ENCODE measurements at regions not wholly inside any gene's neighbourhood (a gene's known extent, or its start where the extent isn't known, plus 50 kb on each side); places are given as distances from the start of the nearest gene placed in this dataset.
"Not testable (repeated sequence)": the region's sequence is repeated elsewhere in the genome, so short reads cannot be mapped to it uniquely, and the experiment has no call there.

GRCh38 chr2:52608030-52608429 is 1159.6 kb upstream of the CHAC2 start:
- WGBS (ENCODE audit: extremely low coverage, insufficient coverage, insufficient read length) = no CpG with 5 or more reads among the region's 2 CpGs
- no peak overlapping the region for H4K91ac ChIP-seq (ENCODE audit: low read depth, low read length)
- H3K4me2 ChIP-seq (ENCODE audit: low read length) = no peak overlapping the region

GRCh38 chr2:52597346-52597745 is 1170.3 kb upstream of the CHAC2 start:
- Histone ChIP-seq H3K4me3 (ENCODE audit: low read depth, low read length) (no peak overlapping the region), H2BK120ac (ENCODE audit: insufficient read depth, low read length, poor library complexity) (no peak overlapping the region), H2BK12ac (ENCODE audit: low read length) (no peak overlapping the region), H3K14ac (ENCODE audit: low read length) (no peak overlapping the region), H3K4me2 (ENCODE audit: low read length) (no peak overlapping the region), H3K18ac (ENCODE audit: low read length) (no peak overlapping the region), H4K8ac (ENCODE audit: low read depth, low read length) (no peak overlapping the region), H3K27ac (ENCODE audit: low read depth, low read length) (no peak overlapping the region), H3K27me3 (ENCODE audit: insufficient read depth, low read length) (no peaks in the 10 kb centered on the region), H3K4me1 (ENCODE audit: control insufficient read depth in 1 of 2, insufficient read depth in 2 of 2, low read length in 2 of 2) (no peaks in the 10 kb centered on the region), H3K9me3 (ENCODE audit: insufficient read depth, low read depth, low read length) (no peaks in the 10 kb centered on the region), H3K9ac (ENCODE audit: low read length) (no peak overlapping the region), H2AK5ac (ENCODE audit: low read length) (no peak overlapping the region), H3K4ac (ENCODE audit: low read depth, low read length) (no peak overlapping the region), H3K79me1 (ENCODE audit: low read length) (no peaks in the 10 kb centered on the region), H2AFZ (ENCODE audit: insufficient read depth, low read length, poor library complexity) (no peak overlapping the region), H3K36me3 (ENCODE audit: control insufficient read depth in 1 of 2, insufficient read depth in 2 of 2, low read length in 2 of 2) (no peaks in the 10 kb centered on the region), H3K79me2 (ENCODE audit: control insufficient read depth, insufficient read depth, low read length, poor library complexity) (no peaks in the 10 kb centered on the region), H4K12ac (ENCODE audit: low read depth, low read length) (no peak overlapping the region), H2BK5ac (ENCODE audit: low read depth, low read length, poor library complexity) (no peak overlapping the region), H3K23ac (ENCODE audit: low read length) (no peak overlapping the region), H4K91ac (ENCODE audit: low read depth, low read length) (no peak overlapping the region)
- DNase-seq = no peak

More at GRCh38 chr2:52608030-52608429, 1159.6 kb upstream of the CHAC2 start:
- Histone ChIP-seq H3K27me3 (ENCODE audit: insufficient read depth, low read length) (no peaks in the 10 kb centered on the region), H3K36me3 (ENCODE audit: control insufficient read depth in 1 of 2, insufficient read depth in 2 of 2, low read length in 2 of 2) (no peaks in the 10 kb centered on the region), H2AFZ (ENCODE audit: insufficient read depth, low read length, poor library complexity) (no peak overlapping the region), H3K27ac (ENCODE audit: low read depth, low read length) (no peak overlapping the region), H4K12ac (ENCODE audit: low read depth, low read length) (no peak overlapping the region), H2BK12ac (ENCODE audit: low read length) (no peak overlapping the region), H3K4me3 (ENCODE audit: low read depth, low read length) (no peak overlapping the region), H3K4ac (ENCODE audit: low read depth, low read length) (no peak overlapping the region), H3K23ac (ENCODE audit: low read length) (no peak overlapping the region), H2BK5ac (ENCODE audit: low read depth, low read length, poor library complexity) (no peak overlapping the region), H3K14ac (ENCODE audit: low read length) (no peak overlapping the region), H2BK120ac (ENCODE audit: insufficient read depth, low read length, poor library complexity) (no peak overlapping the region), H2AK5ac (ENCODE audit: low read length) (no peak overlapping the region), H3K18ac (ENCODE audit: low read length) (no peak overlapping the region), H3K9ac (ENCODE audit: low read length) (no peak overlapping the region), H3K79me1 (ENCODE audit: low read length) (no peaks in the 10 kb centered on the region), H3K4me1 (ENCODE audit: control insufficient read depth in 1 of 2, insufficient read depth in 2 of 2, low read length in 2 of 2) (no peaks in the 10 kb centered on the region), H3K79me2 (ENCODE audit: control insufficient read depth, insufficient read depth, low read length, poor library complexity) (no peaks in the 10 kb centered on the region), H3K9me3 (ENCODE audit: insufficient read depth, low read depth, low read length) (no peaks in the 10 kb centered on the region), H4K8ac (ENCODE audit: low read depth, low read length) (no peak overlapping the region)
- no peak for DNase-seq

DNA sequence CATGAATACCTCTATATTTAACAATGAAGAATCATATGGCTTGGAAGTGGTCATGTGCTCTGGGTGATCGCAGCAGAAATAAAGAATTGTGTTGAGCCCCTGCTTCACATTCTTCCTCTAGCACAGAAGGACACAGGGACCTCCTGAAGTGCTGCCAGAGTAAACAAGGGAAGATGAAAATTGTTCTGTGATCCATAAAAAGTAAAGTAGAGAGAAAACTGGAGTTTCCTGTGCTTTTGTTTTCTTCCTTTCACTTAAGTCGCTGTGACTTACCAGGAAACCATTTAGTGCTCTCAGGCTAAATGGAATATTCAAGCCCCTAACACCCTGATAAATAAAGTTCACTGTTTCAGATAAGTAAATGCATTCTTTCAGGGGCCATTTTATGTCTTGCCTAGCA is 1173.6 kb upstream of the CHAC2 start:
- Histone ChIP-seq H3K27me3 (ENCODE audit: insufficient read depth, low read length) (no peaks in the 10 kb centered on the region), H4K12ac (ENCODE audit: low read depth, low read length) (no peak overlapping the region), H4K91ac (ENCODE audit: low read depth, low read length) (no peak overlapping the region), H2AK5ac (ENCODE audit: low read length) (no peak overlapping the region), H3K27ac (ENCODE audit: low read depth, low read length) (peak overlapping the region; percentile 25), H3K18ac (ENCODE audit: low read length) (no peak overlapping the region), H3K4ac (ENCODE audit: low read depth, low read length) (no peak overlapping the region), H3K4me2 (ENCODE audit: low read length) (no peak overlapping the region), H2BK120ac (ENCODE audit: insufficient read depth, low read length, poor library complexity) (no peak overlapping the region), H3K4me1 (ENCODE audit: control insufficient read depth in 1 of 2, insufficient read depth in 2 of 2, low read length in 2 of 2) (no peaks in the 10 kb centered on the region), H3K9ac (ENCODE audit: low read length) (no peak overlapping the region), H2BK5ac (ENCODE audit: low read depth, low read length, poor library complexity) (no peak overlapping the region), H3K9me3 (ENCODE audit: insufficient read depth, low read depth, low read length) (no peaks in the 10 kb centered on the region), H4K8ac (ENCODE audit: low read depth, low read length) (no peak overlapping the region), H3K23ac (ENCODE audit: low read length) (no peak overlapping the region), H3K14ac (ENCODE audit: low read length) (no peak overlapping the region), H3K79me1 (ENCODE audit: low read length) (no peaks in the 10 kb centered on the region), H3K4me3 (ENCODE audit: low read depth, low read length) (no peak overlapping the region), H2AFZ (ENCODE audit: insufficient read depth, low read length, poor library complexity) (no peak overlapping the region), H3K79me2 (ENCODE audit: control insufficient read depth, insufficient read depth, low read length, poor library complexity) (no peaks in the 10 kb centered on the region), H2BK12ac (ENCODE audit: low read length) (no peak overlapping the region), H3K36me3 (ENCODE audit: control insufficient read depth in 1 of 2, insufficient read depth in 2 of 2, low read length in 2 of 2) (no peaks in the 10 kb centered on the region)
- WGBS (ENCODE audit: extremely low coverage, insufficient coverage, insufficient read length) = no CpG with 5 or more reads among the region's 2 CpGs
- DNase-seq = no peak

GRCh38 chr2:52584071-52584470 is 1183.5 kb upstream of the CHAC2 start:
- not testable (repeated sequence) for H3K9ac ChIP-seq (ENCODE audit: low read length); H3K4ac ChIP-seq (ENCODE audit: low read depth, low read length); H3K23ac ChIP-seq (ENCODE audit: low read length); H2AK5ac ChIP-seq (ENCODE audit: low read length); H2BK5ac ChIP-seq (ENCODE audit: low read depth, low read length, poor library complexity); H3K79me1 ChIP-seq (ENCODE audit: low read length); H3K4me3 ChIP-seq (ENCODE audit: low read depth, low read length); H2BK12ac ChIP-seq (ENCODE audit: low read length); H3K4me2 ChIP-seq (ENCODE audit: low read length); H2AFZ ChIP-seq (ENCODE audit: insufficient read depth, low read length, poor library complexity); H4K91ac ChIP-seq (ENCODE audit: low read depth, low read length); H3K79me2 ChIP-seq (ENCODE audit: control insufficient read depth, insufficient read depth, low read length, poor library complexity); H3K36me3 ChIP-seq (ENCODE audit: control insufficient read depth in 1 of 2, insufficient read depth in 2 of 2, low read length in 2 of 2); DNase-seq; H3K9me3 ChIP-seq (ENCODE audit: insufficient read depth, low read depth, low read length); H2BK120ac ChIP-seq (ENCODE audit: insufficient read depth, low read length, poor library complexity); H4K8ac ChIP-seq (ENCODE audit: low read depth, low read length); H3K27ac ChIP-seq (ENCODE audit: low read depth, low read length); H3K27me3 ChIP-seq (ENCODE audit: insufficient read depth, low read length); H4K12ac ChIP-seq (ENCODE audit: low read depth, low read length); H3K14ac ChIP-seq (ENCODE audit: low read length); H3K4me1 ChIP-seq (ENCODE audit: control insufficient read depth in 1 of 2, insufficient read depth in 2 of 2, low read length in 2 of 2); H3K18ac ChIP-seq (ENCODE audit: low read length)
- no CpG with 5 or more reads among the region's 5 CpGs for WGBS (ENCODE audit: extremely low coverage, insufficient coverage, insufficient read length)

Measured in trophoblast cell (in vitro differentiated cells and primary cell).